ENCODE measurements at regions not wholly inside any gene's neighbourhood (a gene's known extent, or its start where the extent isn't known, plus 50 kb on each side); places are given as distances from the start of the nearest gene placed in this dataset.

DNA sequence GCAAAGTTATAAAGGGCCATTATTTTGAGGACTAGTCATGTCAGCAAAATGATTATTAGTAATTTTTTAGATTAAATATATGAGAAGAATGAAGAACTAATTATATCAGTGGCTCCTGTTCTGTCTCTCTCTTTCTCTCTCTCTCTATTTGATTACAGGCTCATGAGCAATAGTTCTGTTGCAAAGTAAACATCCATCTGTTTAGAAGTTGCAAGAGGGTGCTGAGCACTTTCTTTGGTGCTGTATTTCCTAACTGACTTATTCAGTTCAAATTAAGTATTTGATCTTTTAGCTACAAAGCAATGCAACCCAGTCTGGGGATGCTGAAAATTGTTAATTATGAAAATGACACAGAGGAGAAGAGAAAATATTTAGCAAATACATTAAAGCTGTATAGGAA lies 408.1 kb upstream of the UBE2E3 start:
- H3K9me3 Mint-ChIP-seq (ENCODE audit: unreplicated experiment), result no peaks in the 10 kb centered on the region
- TF ChIP-seq, protein P1, sequence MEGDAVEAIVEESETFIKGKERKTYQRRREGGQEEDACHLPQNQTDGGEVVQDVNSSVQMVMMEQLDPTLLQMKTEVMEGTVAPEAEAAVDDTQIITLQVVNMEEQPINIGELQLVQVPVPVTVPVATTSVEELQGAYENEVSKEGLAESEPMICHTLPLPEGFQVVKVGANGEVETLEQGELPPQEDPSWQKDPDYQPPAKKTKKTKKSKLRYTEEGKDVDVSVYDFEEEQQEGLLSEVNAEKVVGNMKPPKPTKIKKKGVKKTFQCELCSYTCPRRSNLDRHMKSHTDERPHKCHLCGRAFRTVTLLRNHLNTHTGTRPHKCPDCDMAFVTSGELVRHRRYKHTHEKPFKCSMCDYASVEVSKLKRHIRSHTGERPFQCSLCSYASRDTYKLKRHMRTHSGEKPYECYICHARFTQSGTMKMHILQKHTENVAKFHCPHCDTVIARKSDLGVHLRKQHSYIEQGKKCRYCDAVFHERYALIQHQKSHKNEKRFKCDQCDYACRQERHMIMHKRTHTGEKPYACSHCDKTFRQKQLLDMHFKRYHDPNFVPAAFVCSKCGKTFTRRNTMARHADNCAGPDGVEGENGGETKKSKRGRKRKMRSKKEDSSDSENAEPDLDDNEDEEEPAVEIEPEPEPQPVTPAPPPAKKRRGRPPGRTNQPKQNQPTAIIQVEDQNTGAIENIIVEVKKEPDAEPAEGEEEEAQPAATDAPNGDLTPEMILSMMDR (IDR thresholded peaks at IDR 0.05; ENCODE audit: unreplicated experiment), result no peak
- peak; percentile 5 for DNase-seq (ENCODE audit: unreplicated experiment)
- no peak overlapping the region for H3K27ac Mint-ChIP-seq (ENCODE audit: low read depth, unreplicated experiment)
- no peaks in the 10 kb centered on the region for H3K36me3 Mint-ChIP-seq (ENCODE audit: insufficient read depth, unreplicated experiment)
- POLR2A ChIA-PET, result interaction anchor here (0.7 kb wide), 1 partner anchor 153 kb away, joined by 3 read pairs; no protein-coding TSS in a partner anchor
- intact Hi-C loops (cut with micrococcal nuclease), result loop anchor here (10.0 kb wide), 1 partner anchor 52 kb away; no protein-coding TSS in a partner anchor
- no peaks in the 10 kb centered on the region for H3K27me3 Mint-ChIP-seq (ENCODE audit: insufficient read depth, unreplicated experiment)
- BruUV-seq (replicated peaks), result no TSS peak
- peaks cover 19% of the 10 kb centered on the region for H3K4me1 Mint-ChIP-seq (ENCODE audit: insufficient read depth, unreplicated experiment)
- no peak overlapping the region for H3K4me3 Mint-ChIP-seq (ENCODE audit: unreplicated experiment)
- CTCF ChIA-PET, result interaction anchor here (0.8 kb wide), 1 partner anchor 20 kb away, joined by 3 read pairs; no protein-coding TSS in a partner anchor

GRCh38 chr2:180571559-180571958 lies 408.8 kb upstream of the UBE2E3 start:
- intact Hi-C loops (cut with micrococcal nuclease), result loop anchor here (10.0 kb wide), 1 partner anchor 53 kb away; no protein-coding TSS in a partner anchor
- ChIA-PET CTCF (interaction anchor here (0.8 kb wide), 1 partner anchor 19 kb away, joined by 3 read pairs; no protein-coding TSS in a partner anchor), POLR2A (no interaction called here)
- H3K27me3 Mint-ChIP-seq (ENCODE audit: insufficient read depth, unreplicated experiment), result no peaks in the 10 kb centered on the region
- peak overlapping the region; percentile 28 for H3K27ac Mint-ChIP-seq (ENCODE audit: low read depth, unreplicated experiment)
- H3K4me1 Mint-ChIP-seq (ENCODE audit: insufficient read depth, unreplicated experiment), result peaks cover 19% of the 10 kb centered on the region
- TF ChIP-seq, protein P1 (IDR thresholded peaks at IDR 0.05; ENCODE audit: unreplicated experiment), result no peak
- no peaks in the 10 kb centered on the region for H3K36me3 Mint-ChIP-seq (ENCODE audit: insufficient read depth, unreplicated experiment)
- no peak for DNase-seq (ENCODE audit: unreplicated experiment)
- H3K9me3 Mint-ChIP-seq (ENCODE audit: unreplicated experiment), result no peaks in the 10 kb centered on the region
- H3K4me3 Mint-ChIP-seq (ENCODE audit: unreplicated experiment), result no peak overlapping the region
- no TSS peak for BruUV-seq (replicated peaks)

GRCh38 chr2:180570864-180571263 lies 409.5 kb upstream of the UBE2E3 start:
- H3K36me3 Mint-ChIP-seq (ENCODE audit: insufficient read depth, unreplicated experiment), result no peaks in the 10 kb centered on the region
- intact Hi-C loops (cut with micrococcal nuclease), result loop anchor here (10.0 kb wide), 1 partner anchor 54 kb away; no protein-coding TSS in a partner anchor
- CTCF ChIA-PET, result no interaction called here
- TF ChIP-seq, protein P1 (IDR thresholded peaks at IDR 0.05; ENCODE audit: unreplicated experiment), result no peak
- no peaks in the 10 kb centered on the region for H3K27me3 Mint-ChIP-seq (ENCODE audit: insufficient read depth, unreplicated experiment)
- H3K9me3 Mint-ChIP-seq (ENCODE audit: unreplicated experiment), result no peaks in the 10 kb centered on the region
- POLR2A ChIA-PET, result no interaction called here
- H3K4me1 Mint-ChIP-seq (ENCODE audit: insufficient read depth, unreplicated experiment), result peaks cover 19% of the 10 kb centered on the region
- no peak overlapping the region for H3K27ac Mint-ChIP-seq (ENCODE audit: low read depth, unreplicated experiment)
- no TSS peak for BruUV-seq (replicated peaks)
- DNase-seq (ENCODE audit: unreplicated experiment), result no peak
- no peak overlapping the region for H3K4me3 Mint-ChIP-seq (ENCODE audit: unreplicated experiment)

DNA sequence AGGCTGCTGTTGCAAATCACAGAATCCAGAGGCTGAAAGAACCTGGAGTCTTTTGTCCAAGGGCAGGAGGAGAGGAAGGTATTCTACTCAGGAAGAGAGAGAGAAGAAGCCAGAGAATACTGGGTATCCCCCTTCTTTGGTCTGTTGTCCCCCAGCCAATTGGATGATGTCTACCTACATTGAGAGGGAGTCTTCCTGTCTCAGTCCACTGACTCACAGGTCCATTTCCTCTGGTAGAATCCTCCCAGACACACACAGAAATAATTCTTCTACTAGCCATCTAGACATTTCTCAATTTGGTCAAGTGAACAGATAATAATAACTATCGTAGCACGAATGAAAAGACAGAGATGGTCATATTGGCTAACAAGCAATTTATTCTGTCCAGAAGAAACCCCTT lies 416.4 kb upstream of the UBE2E3 start:
- intact Hi-C loops (cut with micrococcal nuclease), result no loop called here
- peak overlapping the region; percentile 61 for H3K27ac Mint-ChIP-seq (ENCODE audit: low read depth, unreplicated experiment)
- ChIA-PET CTCF (no interaction called here), POLR2A (no interaction called here)
- TF ChIP-seq, protein P1 (IDR thresholded peaks at IDR 0.05; ENCODE audit: unreplicated experiment), result no peak
- no peaks in the 10 kb centered on the region for H3K4me1 Mint-ChIP-seq (ENCODE audit: insufficient read depth, unreplicated experiment)
- no peaks in the 10 kb centered on the region for H3K27me3 Mint-ChIP-seq (ENCODE audit: insufficient read depth, unreplicated experiment)
- no peaks in the 10 kb centered on the region for H3K36me3 Mint-ChIP-seq (ENCODE audit: insufficient read depth, unreplicated experiment)
- no peaks in the 10 kb centered on the region for H3K9me3 Mint-ChIP-seq (ENCODE audit: unreplicated experiment)
- no TSS peak for BruUV-seq (replicated peaks)
- no peak for DNase-seq (ENCODE audit: unreplicated experiment)
- H3K4me3 Mint-ChIP-seq (ENCODE audit: unreplicated experiment), result no peak overlapping the region
